ENCODE measurements at regions not wholly inside any gene's neighbourhood (a gene's known extent, or its start where the extent isn't known, plus 50 kb on each side); places are given as distances from the start of the nearest gene placed in this dataset.

DNA sequence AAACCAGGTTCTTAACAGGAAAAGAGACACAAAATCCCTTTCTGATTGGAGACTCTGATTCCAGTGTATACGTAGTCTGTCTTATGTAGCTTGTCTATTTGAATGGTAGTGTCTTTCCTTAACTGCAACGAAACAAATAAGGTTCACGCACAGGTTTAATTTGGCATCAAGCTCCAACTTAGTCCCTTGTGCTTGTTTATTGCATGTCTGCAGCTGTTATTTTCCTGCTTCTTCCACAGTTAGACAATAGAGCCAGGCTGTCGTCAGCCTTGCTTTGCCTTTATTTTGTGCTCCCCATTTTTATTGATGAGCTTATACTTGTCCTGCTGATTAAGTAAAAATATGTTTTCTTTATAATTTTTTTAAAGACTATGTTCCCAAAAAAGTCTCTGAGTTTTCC, 152.7 kb upstream of the CDIN1 start:
- no peak for DNase-seq (ENCODE audit: low read depth, low spot score)
- no peak overlapping the region for H3K4me3 ChIP-seq (ENCODE audit: low read depth, low read length)
- no peak for TF ChIP-seq CTCF (IDR thresholded peaks at IDR 0.05; ENCODE audit: insufficient read depth, low read length, missing control alignments)
- ChIA-PET CTCF (interaction anchor here (1.2 kb wide), 1 partner anchor 9 kb away, joined by 3 read pairs; no protein-coding TSS in a partner anchor), POLR2A (no interaction called here)

DNA sequence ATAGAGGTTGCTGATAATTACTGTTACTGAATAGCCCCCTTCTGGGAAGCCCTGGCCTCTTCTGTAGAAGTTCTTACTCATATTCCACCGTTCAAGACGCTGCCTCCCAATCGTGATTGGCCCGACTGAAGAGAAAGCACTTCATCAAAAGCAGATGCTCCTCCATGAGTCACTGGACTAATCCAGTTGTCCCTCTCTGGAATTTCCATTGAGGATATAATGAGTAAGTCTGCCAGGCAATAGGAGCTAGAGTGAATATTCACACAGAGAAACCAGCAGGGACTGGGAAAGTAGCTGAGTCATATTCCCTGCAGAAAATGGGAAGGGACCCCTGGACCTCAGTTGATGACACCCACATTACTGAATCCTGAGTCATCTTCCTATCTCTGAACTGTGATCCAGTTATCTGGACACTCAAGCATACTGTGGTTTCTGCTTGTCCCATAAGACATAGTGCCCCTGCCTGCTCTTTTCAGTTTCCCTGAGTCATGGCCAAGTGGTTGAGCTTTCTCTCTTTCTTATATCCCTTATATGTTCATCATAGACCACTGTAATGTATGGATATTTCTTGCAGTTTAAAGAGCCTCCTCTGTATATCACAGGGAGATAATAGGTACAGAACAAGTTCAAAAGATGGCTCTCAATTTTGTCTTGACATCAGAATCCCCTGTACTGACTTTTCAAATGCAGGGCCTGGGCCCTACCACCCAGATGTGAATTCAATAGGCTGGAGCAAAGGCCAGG, 151.2 kb upstream of the CDIN1 start:
- POLR2A ChIA-PET, result interaction anchor here (0.6 to 1.2 kb wide), 7 partner anchors 11 to 913 kb away, joined by 3 to 8 read pairs (median 3); no protein-coding TSS in a partner anchor

GRCh38 chr15:36429707-36430106, 149.7 kb upstream of the CDIN1 start:
- ChIA-PET CTCF (no interaction called here), POLR2A (no interaction called here)
- no peak overlapping the region for H3K4me3 ChIP-seq (ENCODE audit: low read depth, low read length)
- no peak for TF ChIP-seq CTCF (IDR thresholded peaks at IDR 0.05; ENCODE audit: insufficient read depth, low read length, missing control alignments)
- DNase-seq (ENCODE audit: low read depth, low spot score), result no peak

More for the DNA sequence above, 151.2 kb upstream of the CDIN1 start:
- CTCF ChIA-PET, result no interaction called here
- peak; percentile 99 for DNase-seq (ENCODE audit: low read depth, low spot score)
- H3K4me3 ChIP-seq (ENCODE audit: low read depth, low read length), result no peak overlapping the region
- no peak for TF ChIP-seq CTCF (IDR thresholded peaks at IDR 0.05; ENCODE audit: insufficient read depth, low read length, missing control alignments)

DNA sequence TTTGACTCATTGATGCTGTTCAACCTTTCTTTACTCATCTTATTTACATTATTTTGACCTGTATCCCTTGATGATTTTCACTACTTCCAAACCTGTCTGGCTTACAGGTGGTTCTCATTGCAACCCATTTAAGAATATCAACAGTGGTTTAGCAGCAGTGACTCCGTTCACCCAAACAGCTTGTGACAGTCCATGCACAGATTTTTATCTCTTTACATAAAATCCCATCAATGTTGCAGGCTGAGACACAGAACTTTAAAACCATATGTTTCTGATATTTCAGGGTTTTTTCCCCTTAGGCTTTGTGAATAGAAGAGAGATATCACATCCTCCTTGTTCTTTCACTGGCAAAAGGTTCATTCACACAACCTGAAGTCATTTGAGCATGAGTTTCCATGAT, 149.1 kb upstream of the CDIN1 start:
- TF ChIP-seq CTCF (IDR thresholded peaks at IDR 0.05; ENCODE audit: insufficient read depth, low read length, missing control alignments), result no peak
- CTCF ChIA-PET, result no interaction called here
- POLR2A ChIA-PET, result no interaction called here
- DNase-seq (ENCODE audit: low read depth, low spot score), result no peak
- no peak overlapping the region for H3K4me3 ChIP-seq (ENCODE audit: low read depth, low read length)

GRCh38 chr15:36430726-36431265, 148.6 kb upstream of the CDIN1 start:
- POLR2A ChIA-PET, result no interaction called here
- no peak overlapping the region for H3K4me3 ChIP-seq (ENCODE audit: low read depth, low read length)
- no peak for TF ChIP-seq CTCF (IDR thresholded peaks at IDR 0.05; ENCODE audit: insufficient read depth, low read length, missing control alignments)
- CTCF ChIA-PET, result no interaction called here
- no peak for DNase-seq (ENCODE audit: low read depth, low spot score)

- POLR2A ChIA-PET, result no interaction called here
- TF ChIP-seq CTCF (IDR thresholded peaks at IDR 0.05; ENCODE audit: insufficient read depth, low read length, missing control alignments), result no peak
- no peak for DNase-seq (ENCODE audit: low read depth, low spot score)
- H3K4me3 ChIP-seq (ENCODE audit: low read depth, low read length), result no peak overlapping the region
- CTCF ChIA-PET, result no interaction called here
Observed at GRCh38 chr15:36432161-36432560, 147.3 kb upstream of the CDIN1 start.

All from AG04449 (cell line).